Fibroblast of lung (primary cell): ENCODE measurements at regions not wholly inside any gene's neighbourhood (a gene's known extent, or its start where the extent isn't known, plus 50 kb on each side); places are given as distances from the start of the nearest gene placed in this dataset.

Experiments
- EZH2 ChIP-seq: IDR thresholded peaks from 2 replicates; pipeline ENCODE4 v1.5.1; 2012; ENCODE audit warnings: low read length, control low read depth, mild to moderate bottlenecking; ENCODE audit errors: missing control alignments
- TF ChIP-seq, protein P1 (sequence below), 2 donors: IDR thresholded peaks in 1 of 2; conservative IDR thresholded peaks in 1 of 2; 1 replicate in 1 of 2; 2 replicates in 1 of 2; pipeline ENCODE4 v1.5.1; 2011 to 2012; ENCODE audit warnings: low read length in 2 of 2, control low read depth in 1 of 2, inconsistent platforms in 1 of 2, low read depth in 1 of 2, mild to moderate bottlenecking in 1 of 2

DNA sequence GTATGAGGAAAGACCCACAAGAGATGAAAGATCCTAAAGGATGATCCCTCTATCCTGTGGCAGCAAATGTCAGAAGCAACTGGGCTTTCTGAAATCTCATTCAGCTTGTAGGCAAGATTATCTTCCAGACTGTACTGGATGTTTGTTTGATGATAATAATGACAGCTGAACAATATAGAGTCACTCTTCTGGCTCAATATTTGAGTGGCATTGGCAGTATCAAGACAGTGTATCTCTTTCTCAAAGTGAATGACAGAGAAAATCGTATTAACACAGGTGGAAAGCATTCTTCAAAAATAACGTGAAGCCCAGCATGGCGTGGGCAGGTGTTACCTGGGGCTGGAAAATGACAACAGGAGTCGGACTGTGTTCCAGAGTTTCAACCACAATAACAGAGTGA is 114.5 kb downstream of the GPR37 start:
- TF ChIP-seq, protein P1, sequence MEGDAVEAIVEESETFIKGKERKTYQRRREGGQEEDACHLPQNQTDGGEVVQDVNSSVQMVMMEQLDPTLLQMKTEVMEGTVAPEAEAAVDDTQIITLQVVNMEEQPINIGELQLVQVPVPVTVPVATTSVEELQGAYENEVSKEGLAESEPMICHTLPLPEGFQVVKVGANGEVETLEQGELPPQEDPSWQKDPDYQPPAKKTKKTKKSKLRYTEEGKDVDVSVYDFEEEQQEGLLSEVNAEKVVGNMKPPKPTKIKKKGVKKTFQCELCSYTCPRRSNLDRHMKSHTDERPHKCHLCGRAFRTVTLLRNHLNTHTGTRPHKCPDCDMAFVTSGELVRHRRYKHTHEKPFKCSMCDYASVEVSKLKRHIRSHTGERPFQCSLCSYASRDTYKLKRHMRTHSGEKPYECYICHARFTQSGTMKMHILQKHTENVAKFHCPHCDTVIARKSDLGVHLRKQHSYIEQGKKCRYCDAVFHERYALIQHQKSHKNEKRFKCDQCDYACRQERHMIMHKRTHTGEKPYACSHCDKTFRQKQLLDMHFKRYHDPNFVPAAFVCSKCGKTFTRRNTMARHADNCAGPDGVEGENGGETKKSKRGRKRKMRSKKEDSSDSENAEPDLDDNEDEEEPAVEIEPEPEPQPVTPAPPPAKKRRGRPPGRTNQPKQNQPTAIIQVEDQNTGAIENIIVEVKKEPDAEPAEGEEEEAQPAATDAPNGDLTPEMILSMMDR (conservative IDR thresholded peaks at IDR 0.05 in 1 of 2, IDR thresholded peaks at IDR 0.05 in 1 of 2; ENCODE audit: low read depth in 1 of 2, low read length in 2 of 2), result no peak
- no peak for TF ChIP-seq EZH2
